Tibial artery (tissue), 4 donors: ENCODE measurements at regions not wholly inside any gene's neighbourhood (a gene's known extent, or its start where the extent isn't known, plus 50 kb on each side); places are given as distances from the start of the nearest gene placed in this dataset.

Experiments used
- DNase-seq, 2 donors: peaks; one replicate each; pipeline ENCODE4 v3.0.0-alpha.2; 2019
- H3K27ac ChIP-seq, 2 donors: fragments of 200-600 bp; sonication (generic) in 1 of 2; 1 replicate in 1 of 2; 2 replicates in 1 of 2; pipeline ENCODE4 v1.5.1; 2018 to 2019; ENCODE audit warnings: mild to moderate bottlenecking in 1 of 2
- H3K27me3 ChIP-seq, 2 donors: fragments of 200-600 bp; sonication (generic) in 1 of 2; one replicate each; pipeline versions ENCODE4 v1.5.1 to v1.6.0; 2016 to 2019
- H3K36me3 ChIP-seq, 3 donors: fragments of 200-600 bp; sonication (generic) in 2 of 3; one replicate each; pipeline ENCODE4 v1.5.1; 2016 to 2019; ENCODE audit warnings: mild to moderate bottlenecking in 2 of 3
- H3K4me1 ChIP-seq, 4 donors: fragments of 200-600 bp; sonication (generic) in 2 of 4; 1 replicate in 3 of 4; 2 replicates in 1 of 4; pipeline ENCODE4 v1.5.1; 2016 to 2019
- H3K4me3 ChIP-seq, 2 donors: fragments of 200-600 bp; sonication (generic) in 1 of 2; 1 replicate in 1 of 2; 2 replicates in 1 of 2; pipeline ENCODE4 v1.5.1; 2018 to 2019; ENCODE audit warnings: mild to moderate bottlenecking in 2 of 2
- H3K9me3 ChIP-seq, 3 donors: fragments of 200-600 bp; sonication (generic) in 1 of 3; one replicate each; pipeline ENCODE4 v1.5.1; 2016 to 2019
- intact Hi-C: fragments of 100-400 bp; cut with DNase I; formaldehyde crosslinking; loops from one replicate; pipeline ENCODE4 v1.15.0; 2023; ENCODE audit warnings: low total_unique reads
- TF ChIP-seq, protein P1 (sequence below), 2 experiments: fragments of 200-600 bp in 1 of 2; fragments of 450-650 bp in 1 of 2; IDR thresholded peaks; one replicate each; pipeline ENCODE4 v1.5.1; 2017 to 2019; ENCODE audit warnings: antibody characterized with exemption in 2 of 2, mild to moderate bottlenecking in 1 of 2, moderate library complexity in 1 of 2

DNA sequence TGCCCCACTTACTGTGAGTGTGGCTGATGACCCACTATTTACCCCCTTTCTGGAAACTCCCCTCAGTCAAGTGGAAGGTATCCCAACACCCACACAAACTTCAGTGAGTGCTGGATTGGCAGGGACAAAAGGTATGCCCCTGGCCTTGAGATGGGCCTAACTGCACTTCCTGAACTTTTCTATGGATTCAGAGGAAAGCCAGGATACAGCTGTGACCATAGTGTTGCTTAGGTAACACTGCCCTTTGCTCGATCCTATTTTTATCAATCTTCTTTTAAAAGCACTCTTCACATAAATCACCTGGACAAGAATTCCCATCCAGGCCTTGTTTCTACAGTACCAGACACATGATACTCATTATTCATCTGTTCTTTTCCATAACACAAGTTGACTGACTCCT, 671.5 kb upstream of the SLC8A1 start:
- H3K27ac ChIP-seq, result no peak overlapping the region
- no peaks in the 10 kb centered on the region for H3K27me3 ChIP-seq
- intact Hi-C loops, result no loop called here
- DNase-seq, result no peak
- no peaks in the 10 kb centered on the region for H3K36me3 ChIP-seq
- no peak overlapping the region for H3K4me3 ChIP-seq
- no peaks in the 10 kb centered on the region for H3K9me3 ChIP-seq
- H3K4me1 ChIP-seq, result peaks cover 0 to 3% (median 0%) of the 10 kb centered on the region in 4 donors
- TF ChIP-seq, protein P1, sequence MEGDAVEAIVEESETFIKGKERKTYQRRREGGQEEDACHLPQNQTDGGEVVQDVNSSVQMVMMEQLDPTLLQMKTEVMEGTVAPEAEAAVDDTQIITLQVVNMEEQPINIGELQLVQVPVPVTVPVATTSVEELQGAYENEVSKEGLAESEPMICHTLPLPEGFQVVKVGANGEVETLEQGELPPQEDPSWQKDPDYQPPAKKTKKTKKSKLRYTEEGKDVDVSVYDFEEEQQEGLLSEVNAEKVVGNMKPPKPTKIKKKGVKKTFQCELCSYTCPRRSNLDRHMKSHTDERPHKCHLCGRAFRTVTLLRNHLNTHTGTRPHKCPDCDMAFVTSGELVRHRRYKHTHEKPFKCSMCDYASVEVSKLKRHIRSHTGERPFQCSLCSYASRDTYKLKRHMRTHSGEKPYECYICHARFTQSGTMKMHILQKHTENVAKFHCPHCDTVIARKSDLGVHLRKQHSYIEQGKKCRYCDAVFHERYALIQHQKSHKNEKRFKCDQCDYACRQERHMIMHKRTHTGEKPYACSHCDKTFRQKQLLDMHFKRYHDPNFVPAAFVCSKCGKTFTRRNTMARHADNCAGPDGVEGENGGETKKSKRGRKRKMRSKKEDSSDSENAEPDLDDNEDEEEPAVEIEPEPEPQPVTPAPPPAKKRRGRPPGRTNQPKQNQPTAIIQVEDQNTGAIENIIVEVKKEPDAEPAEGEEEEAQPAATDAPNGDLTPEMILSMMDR (IDR thresholded peaks at IDR 0.05), result no peak

DNA sequence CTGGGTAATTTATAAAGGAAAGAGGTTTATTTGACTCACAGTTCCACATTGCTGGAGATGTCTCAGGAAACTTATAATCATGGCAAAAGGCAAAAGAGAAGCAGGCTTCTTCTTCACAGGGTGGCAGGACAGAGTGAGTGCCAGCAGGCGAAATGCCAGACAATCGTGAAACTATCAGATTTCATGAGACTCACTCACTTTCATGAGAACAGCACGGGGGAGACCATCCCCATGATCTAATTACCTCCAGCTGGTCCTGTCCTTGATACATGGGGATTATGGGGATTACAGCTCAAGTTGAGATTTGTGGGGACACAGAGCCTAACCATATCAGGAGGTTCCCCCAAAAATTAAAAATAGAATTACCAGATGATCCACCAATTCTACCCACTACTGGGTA, 675.5 kb upstream of the SLC8A1 start:
- TF ChIP-seq, protein P1 (IDR thresholded peaks at IDR 0.05), result no peak
- no peak overlapping the region for H3K27ac ChIP-seq
- H3K4me1 ChIP-seq, result no peaks in the 10 kb centered on the region
- intact Hi-C loops, result no loop called here
- H3K36me3 ChIP-seq, result no peaks in the 10 kb centered on the region
- no peak overlapping the region for H3K4me3 ChIP-seq
- no peak for DNase-seq
- H3K9me3 ChIP-seq, result no peaks in the 10 kb centered on the region
- no peaks in the 10 kb centered on the region for H3K27me3 ChIP-seq

DNA sequence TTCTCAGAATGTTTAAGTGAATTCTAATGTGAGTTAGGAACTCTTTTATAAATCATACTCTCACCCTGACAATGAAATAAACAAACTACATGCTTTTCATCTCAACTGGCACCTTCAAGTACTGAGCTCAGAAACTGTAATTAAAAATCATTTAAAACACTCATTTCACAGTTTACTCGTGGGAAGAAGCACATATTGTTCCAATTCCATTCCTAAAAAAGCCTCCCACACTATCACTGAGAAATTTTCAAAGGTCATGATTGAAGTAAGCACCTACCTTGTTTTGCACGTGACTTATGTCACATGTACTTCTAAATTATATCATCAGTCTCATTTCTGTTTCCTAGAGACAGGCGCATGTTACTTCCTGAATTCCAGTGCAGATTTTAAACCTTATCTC, 678.1 kb upstream of the SLC8A1 start:
- no peaks in the 10 kb centered on the region for H3K9me3 ChIP-seq
- no peaks in the 10 kb centered on the region for H3K4me1 ChIP-seq
- TF ChIP-seq, protein P1 (IDR thresholded peaks at IDR 0.05), result no peak
- H3K4me3 ChIP-seq, result no peak overlapping the region
- intact Hi-C loops, result no loop called here
- DNase-seq, result no peak
- no peaks in the 10 kb centered on the region for H3K36me3 ChIP-seq
- no peak overlapping the region for H3K27ac ChIP-seq
- H3K27me3 ChIP-seq, result no peaks in the 10 kb centered on the region

DNA sequence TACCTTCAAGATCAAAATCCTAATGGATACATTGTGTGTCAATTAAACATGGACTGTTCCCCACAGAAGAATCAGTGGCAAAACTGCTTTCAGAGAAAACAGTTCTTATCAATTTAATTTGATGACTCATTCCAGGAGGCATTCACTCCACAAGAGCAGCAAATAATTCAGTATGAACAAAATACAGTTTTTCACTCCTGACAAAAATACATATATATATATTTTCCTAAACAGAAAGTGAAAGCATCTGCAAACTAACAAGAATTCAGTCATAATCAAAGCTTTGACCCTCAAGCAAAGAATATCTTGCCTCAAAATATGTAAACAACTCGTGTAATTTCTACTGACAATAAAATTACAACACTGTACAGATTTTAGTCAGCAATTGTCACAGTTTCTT, 685.1 kb upstream of the SLC8A1 start:
- H3K27me3 ChIP-seq, result no peaks in the 10 kb centered on the region
- H3K36me3 ChIP-seq, result no peaks in the 10 kb centered on the region
- no peaks in the 10 kb centered on the region for H3K9me3 ChIP-seq
- H3K4me1 ChIP-seq, result no peaks in the 10 kb centered on the region
- no peak overlapping the region for H3K4me3 ChIP-seq
- intact Hi-C loops, result no loop called here
- TF ChIP-seq, protein P1 (IDR thresholded peaks at IDR 0.05), result no peak
- DNase-seq, result no peak
- no peak overlapping the region for H3K27ac ChIP-seq

DNA sequence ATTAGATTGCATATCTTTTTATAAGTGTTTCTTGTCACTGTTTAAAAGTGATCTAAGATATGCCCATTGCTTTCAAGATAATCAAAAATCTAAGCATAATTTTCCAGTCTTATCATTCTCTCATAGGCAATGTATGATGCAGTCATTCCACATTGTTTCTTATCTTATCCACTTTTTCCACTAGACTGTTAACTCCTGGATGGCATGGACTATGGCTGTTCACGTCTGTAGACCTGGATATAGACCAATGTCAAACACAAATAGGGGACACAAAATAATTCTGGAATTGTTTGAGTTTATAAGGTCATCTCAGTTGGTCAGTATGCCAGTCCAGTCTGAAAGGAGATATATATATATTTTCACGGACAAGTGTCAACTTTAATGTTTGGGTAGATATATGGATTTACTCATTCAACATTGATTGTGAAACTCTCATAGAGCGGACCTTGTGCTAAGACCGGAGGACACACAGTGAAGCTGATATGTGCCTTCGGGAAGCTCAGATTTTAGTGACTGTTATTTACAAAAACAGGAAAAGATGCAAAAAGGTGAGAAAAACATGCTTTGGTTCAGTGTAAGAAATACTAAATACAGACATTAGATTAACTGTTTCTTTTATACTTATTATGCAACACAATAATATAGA, 689.4 kb upstream of the SLC8A1 start:
- no peak for DNase-seq
- Histone ChIP-seq H3K4me1 (no peaks in the 10 kb centered on the region), H3K27me3 (no peaks in the 10 kb centered on the region), H3K4me3 (no peak overlapping the region), H3K27ac (no peak overlapping the region), H3K36me3 (no peaks in the 10 kb centered on the region), H3K9me3 (no peaks in the 10 kb centered on the region)
- intact Hi-C loops, result no loop called here
- TF ChIP-seq, protein P1 (IDR thresholded peaks at IDR 0.05), result no peak

- no peaks in the 10 kb centered on the region for H3K9me3 ChIP-seq
- no peaks in the 10 kb centered on the region for H3K36me3 ChIP-seq
- no peaks in the 10 kb centered on the region for H3K27me3 ChIP-seq
- H3K4me3 ChIP-seq, result no peak overlapping the region
- no peak for DNase-seq
- no peak overlapping the region for H3K27ac ChIP-seq
- TF ChIP-seq, protein P1 (IDR thresholded peaks at IDR 0.05), result no peak
- intact Hi-C loops, result no loop called here
- no peaks in the 10 kb centered on the region for H3K4me1 ChIP-seq
These were observed 690.6 kb upstream of the SLC8A1 start for GRCh38 chr2:41142478-41142877.
